H1 (cell line): ENCODE measurements at regions not wholly inside any gene's neighbourhood (a gene's known extent, or its start where the extent isn't known, plus 50 kb on each side); places are given as distances from the start of the nearest gene placed in this dataset.

ENCODE experiments used
- CTCF ChIA-PET: fragments of 300-600 bp; sonication (Branson Sonifier 250); formaldehyde crosslinking; loops from one replicate; lab custom pipeline; 2021; ENCODE audit not compliant: partially characterized antibody; lab: Charles Lee
- POLR2A ChIA-PET: fragments of 300-600 bp; sonication (Branson Sonifier 250); formaldehyde crosslinking; loops from one replicate; lab custom pipeline; 2021; ENCODE audit warnings: inconsistent platforms; ENCODE audit not compliant: partially characterized antibody; lab: Charles Lee
- DNase-seq, 2 experiments: peaks; one replicate each; pipeline versions ENCODE4 v3.0.0 to v3.0.0-alpha.2; 2010 to 2022; ENCODE audit warnings: low spot score in 2 of 2, low read depth in 1 of 2, mixed read lengths in 1 of 2
- FAIRE-seq: peaks from 2 replicates; lab custom pipeline; 2011; peaks lifted over from hg19 to GRCh38; lab: Jason Lieb, UNC
- H2AFZ ChIP-seq: 2 replicates; pipeline ENCODE4 v1.8.1; 2012; ENCODE audit warnings: low read length, inconsistent platforms
- H2AK5ac ChIP-seq: 2 replicates; pipeline ENCODE4 v1.6.1; 2013; ENCODE audit warnings: low read depth, low read length
- H2BK120ac ChIP-seq: replicated peaks from 2 replicates; pipeline ENCODE3; 2013; ENCODE audit warnings: low read depth, low read length, inconsistent platforms
- H2BK12ac ChIP-seq: 2 replicates; pipeline ENCODE4 v1.6.1; 2013; ENCODE audit warnings: low read depth, low read length
- H2BK15ac ChIP-seq: 2 replicates; pipeline ENCODE4 v1.6.1; 2013; ENCODE audit warnings: low read length
- H2BK20ac ChIP-seq: 2 replicates; pipeline ENCODE4 v1.6.1; 2013; ENCODE audit warnings: low read length
- H2BK5ac ChIP-seq: 2 replicates; pipeline ENCODE4 v1.6.1; 2013; ENCODE audit warnings: low read depth, low read length
- H3K14ac ChIP-seq: 2 replicates; pipeline ENCODE4 v1.6.1; 2013; ENCODE audit warnings: inconsistent platforms; ENCODE audit not compliant: insufficient read length
- H3K18ac ChIP-seq: 2 replicates; pipeline ENCODE4 v1.6.1; 2013; ENCODE audit warnings: low read length; ENCODE audit errors: extremely low read depth
- H3K23ac ChIP-seq: 2 replicates; pipeline ENCODE4 v1.6.1; 2013; ENCODE audit warnings: inconsistent platforms; ENCODE audit not compliant: insufficient read length
- H3K23me2 ChIP-seq: 2 replicates; pipeline ENCODE4 v1.6.1; 2013; ENCODE audit warnings: low read depth, low read length
- H3K27ac ChIP-seq: 2 replicates; pipeline ENCODE4 v1.6.1; 2011; ENCODE audit warnings: low read depth, low read length, inconsistent platforms
- H3K27me3 ChIP-seq, 4 experiments: replicated peaks in 1 of 4; 1 replicate in 1 of 4; 2 replicates in 3 of 4; pipeline versions ENCODE4 v1.6.1 to v1.8.1; 2011 to 2013; ENCODE audit warnings: low read length in 3 of 4, mild to moderate bottlenecking in 3 of 4, inconsistent platforms in 2 of 4, mixed read lengths in 2 of 4, moderate library complexity in 1 of 4; ENCODE audit not compliant: control insufficient read depth in 3 of 4, insufficient read depth in 3 of 4; ENCODE audit errors: extremely low read depth in 1 of 4
- H3K36me3 ChIP-seq, 4 experiments: 2 replicates each; pipeline versions ENCODE4 v1.6.1 to v1.8.1; 2011 to 2013; ENCODE audit warnings: mild to moderate bottlenecking in 4 of 4, low read length in 3 of 4, moderate library complexity in 2 of 4, control low read depth in 1 of 4, inconsistent platforms in 1 of 4; ENCODE audit not compliant: insufficient read depth in 4 of 4, control insufficient read depth in 2 of 4
- H3K4ac ChIP-seq: replicated peaks from 2 replicates; pipeline ENCODE3; 2013; ENCODE audit warnings: low read length, low read depth, mixed read lengths, inconsistent platforms; ENCODE audit not compliant: insufficient read length
- H3K4me1 ChIP-seq, 4 experiments: replicated peaks in 1 of 4; 1 replicate in 1 of 4; 2 replicates in 3 of 4; pipeline versions ENCODE4 v1.6.1 to v1.8.1; 2011 to 2013; ENCODE audit warnings: low read length in 3 of 4, inconsistent platforms in 2 of 4, mixed read lengths in 1 of 4; ENCODE audit not compliant: insufficient read depth in 4 of 4, control insufficient read depth in 3 of 4
- H3K4me2 ChIP-seq, 2 experiments: 2 replicates each; pipeline versions ENCODE4 v1.6.1 to v1.8.1; 2011 to 2013; ENCODE audit warnings: low read depth in 2 of 2, low read length in 2 of 2, control low read depth in 1 of 2, inconsistent platforms in 1 of 2, mild to moderate bottlenecking in 1 of 2; ENCODE audit not compliant: insufficient read depth in 1 of 2
- H3K4me3 ChIP-seq, 4 experiments: fragments of 200-600, 300-600 bp in 1 of 4; sonication (generic), shearing (Covaris generic), sonication (Bioruptor Twin) in 1 of 4; 2 replicates each; pipeline versions ENCODE4 v1.5.1 to v1.8.1; 2011 to 2016; ENCODE audit warnings: low read length in 4 of 4, low read depth in 3 of 4, control low read depth in 2 of 4, inconsistent platforms in 2 of 4, mild to moderate bottlenecking in 2 of 4, mixed read lengths in 1 of 4, moderate library complexity in 1 of 4; ENCODE audit not compliant: insufficient read depth in 2 of 4; ENCODE audit errors: extremely low read depth in 1 of 4
- H3K56ac ChIP-seq: replicated peaks from 2 replicates; pipeline ENCODE3; 2013; ENCODE audit warnings: low read depth, mild to moderate bottlenecking, mixed read lengths, low read length, inconsistent platforms; ENCODE audit not compliant: insufficient read length
- H3K79me1 ChIP-seq: 2 replicates; pipeline ENCODE4 v1.6.1; 2013; ENCODE audit warnings: low read depth, low read length, control low read depth
- H3K79me2 ChIP-seq, 2 experiments: 2 replicates each; pipeline versions ENCODE4 v1.6.1 to v1.8.1; 2012 to 2013; ENCODE audit warnings: low read length in 2 of 2, mild to moderate bottlenecking in 2 of 2, inconsistent platforms in 1 of 2; ENCODE audit not compliant: insufficient read depth in 2 of 2, control insufficient read depth in 1 of 2
- H3K9ac ChIP-seq, 4 experiments: replicated peaks in 1 of 4; 1 replicate in 1 of 4; 2 replicates in 3 of 4; pipeline versions ENCODE4 v1.6.1 to v1.8.1; 2011 to 2013; ENCODE audit warnings: low read depth in 3 of 4, low read length in 3 of 4, control low read depth in 2 of 4, mild to moderate bottlenecking in 2 of 4, moderate library complexity in 2 of 4, inconsistent platforms in 1 of 4; ENCODE audit errors: extremely low read depth in 1 of 4
- H3K9me3 ChIP-seq, 2 experiments: 2 replicates each; pipeline versions ENCODE4 v1.6.1 to v1.8.1; 2012 to 2013; ENCODE audit warnings: mild to moderate bottlenecking in 2 of 2, moderate library complexity in 2 of 2, control low read depth in 1 of 2, inconsistent platforms in 1 of 2, low read depth in 1 of 2, low read length in 1 of 2, mixed read lengths in 1 of 2; ENCODE audit not compliant: insufficient read depth in 2 of 2
- H4K20me1 ChIP-seq, 2 experiments: replicated peaks in 1 of 2; 2 replicates each; pipeline versions ENCODE3 to v1.8.1; 2011 to 2013; ENCODE audit warnings: inconsistent platforms in 2 of 2, low read length in 2 of 2, mild to moderate bottlenecking in 1 of 2; ENCODE audit not compliant: insufficient read depth in 2 of 2, control insufficient read depth in 1 of 2
- H4K5ac ChIP-seq: 2 replicates; pipeline ENCODE4 v1.6.1; 2013; ENCODE audit warnings: low read length, low read depth, mixed read lengths, inconsistent platforms; ENCODE audit not compliant: insufficient read length
- H4K8ac ChIP-seq: 2 replicates; pipeline ENCODE4 v1.8.0; 2013; ENCODE audit warnings: mild to moderate bottlenecking, moderate library complexity, low read length, inconsistent platforms; ENCODE audit not compliant: insufficient read depth; ENCODE audit errors: extremely low read depth
- H4K91ac ChIP-seq: replicated peaks from 2 replicates; pipeline ENCODE3; 2013; ENCODE audit warnings: low read length, mixed read lengths, inconsistent platforms; ENCODE audit not compliant: insufficient read length
- ASH2L ChIP-seq: fragments of 200-600, 300-600 bp; sonication (generic); IDR thresholded peaks from one replicate; pipeline ENCODE4 v1.7.1; 2017; ENCODE audit warnings: low read length
- CREB1 ChIP-seq: IDR thresholded peaks from 2 replicates; pipeline ENCODE4 v1.6.1; 2012; ENCODE audit warnings: inconsistent platforms
- POLR2AphosphoS5 ChIP-seq: IDR thresholded peaks from 2 replicates; pipeline ENCODE4 v1.6.1; 2011; ENCODE audit warnings: low read depth, low read length
- TBP ChIP-seq: IDR thresholded peaks from 2 replicates; pipeline ENCODE4 v1.6.1; 2011; ENCODE audit warnings: low read depth, low read length, improper control_type of control experiment
- WGBS, 2 experiments: shearing (Covaris generic) in 1 of 2; methylation state at CpG; one replicate each; pipeline versions ENCODE4 v1.1.6 to v1.1.7; 2013 to 2015; ENCODE audit warnings: low lambda C conversion rate in 2 of 2, mixed read lengths in 2 of 2, inconsistent platforms in 1 of 2, low coverage in 1 of 2, missing lambda C conversion rate in 1 of 2; ENCODE audit not compliant: insufficient replicate concordance in 2 of 2, insufficient coverage in 1 of 2, insufficient read length in 1 of 2; ENCODE audit errors: extremely low coverage in 1 of 2, missing lambda C conversion rate in 1 of 2; 5-methylcytosine and 5-hydroxymethylcytosine counted together

DNA sequence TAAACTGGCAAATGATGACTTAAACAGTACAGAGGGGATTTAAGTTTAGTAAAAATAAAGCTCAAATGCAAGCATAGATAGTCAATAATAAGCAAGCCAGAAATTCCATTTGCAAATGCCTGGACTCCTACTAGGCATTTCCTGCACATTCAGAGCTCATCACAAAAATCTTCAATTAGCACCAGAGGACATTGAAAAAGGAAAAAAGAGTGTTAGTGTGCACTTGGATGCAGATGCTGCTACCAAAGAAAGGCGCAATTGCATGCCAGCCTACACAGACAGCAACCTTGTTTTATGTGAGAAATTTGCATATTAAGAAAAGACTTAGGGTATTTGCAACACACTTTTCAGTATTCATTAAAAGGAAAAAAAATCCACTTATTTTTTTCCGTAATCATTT, 282.1 kb downstream of the GRIA2 start:
- Histone ChIP-seq H3K14ac (no peak overlapping the region), H2BK5ac (no peak overlapping the region), H4K8ac (no peak overlapping the region), H3K27me3 (no peaks in the 10 kb centered on the region), H3K27ac (no peak overlapping the region), H3K79me1 (no peaks in the 10 kb centered on the region), H3K4me1 (no peaks in the 10 kb centered on the region), H3K23ac (no peak overlapping the region), H3K9me3 (no peaks in the 10 kb centered on the region), H3K18ac (no peak overlapping the region), H3K9ac (no peak overlapping the region), H4K5ac (no peak overlapping the region), H3K79me2 (no peaks in the 10 kb centered on the region), H3K4ac (no peak overlapping the region), H2AFZ (no peak overlapping the region), H4K91ac (no peak overlapping the region), H4K20me1 (no peaks in the 10 kb centered on the region), H3K4me3 (no peak overlapping the region), H2BK12ac (no peak overlapping the region), H3K56ac (no peak overlapping the region)
- FAIRE-seq: no peak
- ChIA-PET CTCF (interaction anchor here (4.5 kb wide), 1 partner anchor 12 kb away, joined by 26 read pairs; no protein-coding TSS in a partner anchor), POLR2A (no interaction called here)
- WGBS, 2 experiments: 100% methylated on average over 2 of the region's 2 CpGs; no CpG with 5 or more reads in 1 of the 2 experiments
- no peak for DNase-seq
- TF ChIP-seq CREB1: no peak
- no peak for TF ChIP-seq TBP
- no peak for TF ChIP-seq ASH2L
- no peak for TF ChIP-seq POLR2AphosphoS5
- TF ChIP-seq, all 59 proteins: peak for 0
- Histone ChIP-seq H2AK5ac (no peak overlapping the region), H3K36me3 (no peaks in the 10 kb centered on the region), H3K23me2 (no peaks in the 10 kb centered on the region), H2BK20ac (no peak overlapping the region), H2BK15ac (no peak overlapping the region), H2BK120ac (no peak overlapping the region), H3K4me2 (no peak overlapping the region)
